Loucy (cell line): ENCODE measurements at regions not wholly inside any gene's neighbourhood (a gene's known extent, or its start where the extent isn't known, plus 50 kb on each side); places are given as distances from the start of the nearest gene placed in this dataset.

Experiments
- H2AFZ ChIP-seq: fragments of 200-600 bp; sonication (generic); 2 replicates; pipeline ENCODE4 v1.6.0; 2016; ENCODE audit warnings: antibody characterized with exemption, mild to moderate bottlenecking, low read length, moderate library complexity
- H3F3A ChIP-seq: fragments of 200-600 bp; 2 replicates; pipeline ENCODE4 v1.6.0; 2016; ENCODE audit warnings: antibody characterized with exemption, low read depth, mild to moderate bottlenecking
- H3K27me3 ChIP-seq: fragments of 200-600 bp; sonication (generic); 2 replicates; pipeline ENCODE4 v1.6.1; 2014; ENCODE audit warnings: low read length, mild to moderate bottlenecking; ENCODE audit not compliant: insufficient read depth, poor library complexity, severe bottlenecking
- H3K36me3 ChIP-seq: fragments of 200-600 bp; sonication (generic); 2 replicates; pipeline ENCODE4 v1.6.1; 2016; ENCODE audit warnings: low read length; ENCODE audit not compliant: insufficient read depth
- H3K4me1 ChIP-seq: fragments of 200-600 bp; sonication (generic); 2 replicates; pipeline ENCODE4 v1.5.1; 2014; ENCODE audit warnings: low read length, mild to moderate bottlenecking; ENCODE audit not compliant: insufficient read depth, poor library complexity, severe bottlenecking
- H3K4me2 ChIP-seq: fragments of 200-600 bp; sonication (generic); 2 replicates; pipeline ENCODE4 v1.6.0; 2014; ENCODE audit warnings: antibody characterized with exemption, low read length, low read depth, mild to moderate bottlenecking; ENCODE audit not compliant: poor library complexity, severe bottlenecking
- H3K4me3 ChIP-seq: fragments of 200-600 bp; sonication (generic); 2 replicates; pipeline ENCODE4 v1.5.1; 2014; ENCODE audit warnings: low read length, mild to moderate bottlenecking, mixed read lengths; ENCODE audit not compliant: poor library complexity, severe bottlenecking
- H3K79me2 ChIP-seq: fragments of 200-600 bp; sonication (generic); 2 replicates; pipeline ENCODE4 v1.6.1; 2014; ENCODE audit warnings: low read length; ENCODE audit not compliant: insufficient read depth
- H3K9ac ChIP-seq: fragments of 200-600 bp; sonication (generic); 2 replicates; pipeline ENCODE4 v1.6.0; 2014; ENCODE audit warnings: mild to moderate bottlenecking, low read depth, low read length, moderate library complexity; ENCODE audit not compliant: poor library complexity, severe bottlenecking
- H3K9me2 ChIP-seq: fragments of 200-600 bp; sonication (generic); replicated peaks from 2 replicates; pipeline ENCODE4 v1.6.1; 2016; ENCODE audit warnings: low read depth, low read length, mixed read lengths
- H3K9me3 ChIP-seq: fragments of 200-600 bp; sonication (generic); 2 replicates; pipeline ENCODE4 v1.6.1; 2014; ENCODE audit warnings: mild to moderate bottlenecking, antibody characterized with exemption, low read length, low read depth; ENCODE audit not compliant: insufficient read depth
- H4K20me1 ChIP-seq: fragments of 200-600 bp; sonication (generic); 2 replicates; pipeline ENCODE4 v1.6.0; 2014; ENCODE audit warnings: antibody characterized with exemption, low read length, mild to moderate bottlenecking; ENCODE audit not compliant: insufficient read depth, poor library complexity, severe bottlenecking
- CTCF ChIP-seq: fragments of 200-600 bp; sonication (generic); conservative IDR thresholded peaks from 2 replicates; pipeline ENCODE4 v1.5.1; 2014; ENCODE audit warnings: mild to moderate bottlenecking, antibody characterized with exemption, low read length
- EZH2phosphoT487 ChIP-seq: fragments of 200-600 bp; IDR thresholded peaks from 2 replicates; pipeline ENCODE4 v1.6.1; 2018; ENCODE audit warnings: antibody characterized with exemption, mild to moderate bottlenecking, moderate library complexity, borderline replicate concordance

- no peaks in the 10 kb centered on the region for H3K9me3 ChIP-seq
- no peaks in the 10 kb centered on the region for H3K4me1 ChIP-seq
- TF ChIP-seq CTCF (no peak), EZH2phosphoT487 (no peak)
- H3K4me3 ChIP-seq = no peak overlapping the region
- no peaks in the 10 kb centered on the region for H4K20me1 ChIP-seq
- H3K9me2 ChIP-seq = no peaks in the 10 kb centered on the region
- H3K4me2 ChIP-seq = no peak overlapping the region
- H3K27me3 ChIP-seq = no peaks in the 10 kb centered on the region
- no peak overlapping the region for H3K9ac ChIP-seq
- H3K79me2 ChIP-seq = no peaks in the 10 kb centered on the region
- no peak overlapping the region for H2AFZ ChIP-seq
- no peaks in the 10 kb centered on the region for H3K36me3 ChIP-seq
- H3F3A ChIP-seq = no peaks in the 10 kb centered on the region
These were observed 480.9 kb downstream of the ZIC1 start for GRCh38 chr3:147890114-147890513.

- H3K9ac ChIP-seq = no peak overlapping the region
- TF ChIP-seq EZH2phosphoT487 = no peak
- no peak for TF ChIP-seq CTCF
These were observed 486.3 kb downstream of the ZIC1 start for GRCh38 chr3:147895509-147895908.

GRCh38 chr3:147900851-147901250 is 491.7 kb downstream of the ZIC1 start:
- no peaks in the 10 kb centered on the region for H3F3A ChIP-seq
- H2AFZ ChIP-seq = no peak overlapping the region
- no peaks in the 10 kb centered on the region for H4K20me1 ChIP-seq
- TF ChIP-seq CTCF = no peak
- TF ChIP-seq EZH2phosphoT487 = no peak
- H3K9me2 ChIP-seq = no peaks in the 10 kb centered on the region
- H3K4me2 ChIP-seq = no peak overlapping the region
- no peak overlapping the region for H3K9ac ChIP-seq
- no peaks in the 10 kb centered on the region for H3K27me3 ChIP-seq
- H3K79me2 ChIP-seq = no peaks in the 10 kb centered on the region
- H3K4me3 ChIP-seq = no peak overlapping the region
- H3K36me3 ChIP-seq = no peaks in the 10 kb centered on the region
- no peaks in the 10 kb centered on the region for H3K4me1 ChIP-seq
- H3K9me3 ChIP-seq = no peaks in the 10 kb centered on the region

More at GRCh38 chr3:147895509-147895908, 486.3 kb downstream of the ZIC1 start:
- H3K9me3 ChIP-seq = no peaks in the 10 kb centered on the region
- no peaks in the 10 kb centered on the region for H3K36me3 ChIP-seq
- H3K79me2 ChIP-seq = no peaks in the 10 kb centered on the region
- H3K4me1 ChIP-seq = no peaks in the 10 kb centered on the region
- no peak overlapping the region for H2AFZ ChIP-seq
- no peaks in the 10 kb centered on the region for H3K27me3 ChIP-seq
- no peaks in the 10 kb centered on the region for H4K20me1 ChIP-seq
- H3K4me2 ChIP-seq = no peak overlapping the region
- H3F3A ChIP-seq = no peaks in the 10 kb centered on the region
- no peak overlapping the region for H3K4me3 ChIP-seq
- no peaks in the 10 kb centered on the region for H3K9me2 ChIP-seq
